ENCODE measurements at regions not wholly inside any gene's neighbourhood (a gene's known extent, or its start where the extent isn't known, plus 50 kb on each side); places are given as distances from the start of the nearest gene placed in this dataset.

DNA sequence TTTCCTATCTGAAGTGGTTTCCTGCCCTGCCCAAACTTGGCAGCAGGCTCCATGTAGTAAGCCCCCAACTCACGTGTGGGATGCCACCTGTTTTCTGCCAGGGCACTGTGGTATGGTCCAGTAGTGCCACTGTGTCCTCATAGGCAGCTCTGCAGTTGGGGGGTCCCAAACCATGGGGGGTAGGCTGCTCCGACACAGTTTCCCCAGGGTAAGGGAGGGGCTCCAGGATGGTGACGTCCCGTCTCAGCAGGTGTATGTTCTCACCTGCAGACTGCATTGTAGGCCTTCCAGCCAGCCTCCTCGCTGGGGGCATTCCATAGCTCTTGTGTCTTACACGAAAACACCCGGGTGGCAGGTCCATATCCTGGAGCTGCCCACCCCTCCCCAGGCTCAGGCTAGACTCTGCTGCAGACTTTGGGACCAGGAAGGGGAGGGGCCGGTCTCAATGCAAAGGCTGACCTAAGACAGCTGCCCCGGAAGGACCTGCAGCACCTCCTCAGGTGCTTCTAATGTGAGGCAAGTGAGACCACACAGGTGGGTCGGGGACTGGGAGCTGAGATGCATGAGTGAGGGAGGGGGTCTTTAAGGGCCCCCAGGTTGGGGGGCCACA lies 330.5 kb upstream of the IRX4 start:
- Mint-ChIP-seq H3K27me3 (ENCODE audit: low read depth) (no peaks in the 10 kb centered on the region), H3K9me3 (no peaks in the 10 kb centered on the region), H3K4me1 (ENCODE audit: low read depth) (no peaks in the 10 kb centered on the region), H3K27ac (no peak overlapping the region), H3K4me3 (no peak overlapping the region), H3K36me3 (ENCODE audit: low read depth) (no peaks in the 10 kb centered on the region)
- DNase-seq (ENCODE audit: low spot score) = no peak

DNA sequence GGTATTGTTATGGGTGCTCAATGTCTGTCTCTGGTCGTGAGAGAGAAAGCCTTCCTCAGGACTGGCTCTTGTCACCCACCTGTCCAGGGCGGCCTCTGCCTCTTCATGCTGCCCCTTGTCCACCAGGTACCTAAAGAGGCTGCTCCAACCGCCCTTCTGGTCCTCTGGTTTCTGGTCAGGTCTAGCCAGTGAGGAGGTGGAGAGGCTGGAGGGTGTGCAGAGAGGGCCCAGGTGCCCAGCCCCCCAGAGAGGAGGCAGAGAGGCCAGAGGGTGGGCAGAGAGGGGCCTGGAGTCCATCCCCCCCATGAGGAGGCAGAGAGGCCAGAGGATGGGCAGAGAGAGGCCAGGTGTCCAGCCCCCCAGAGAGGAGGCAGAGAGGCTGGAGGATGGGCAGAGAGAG lies 329.8 kb upstream of the IRX4 start:
- no peaks in the 10 kb centered on the region for H3K9me3 Mint-ChIP-seq
- no peak for DNase-seq (ENCODE audit: low spot score)
- H3K27ac Mint-ChIP-seq = no peak overlapping the region
- no peaks in the 10 kb centered on the region for H3K27me3 Mint-ChIP-seq (ENCODE audit: low read depth)
- H3K4me3 Mint-ChIP-seq = no peak overlapping the region
- no peaks in the 10 kb centered on the region for H3K4me1 Mint-ChIP-seq (ENCODE audit: low read depth)
- H3K36me3 Mint-ChIP-seq (ENCODE audit: low read depth) = no peaks in the 10 kb centered on the region

DNA sequence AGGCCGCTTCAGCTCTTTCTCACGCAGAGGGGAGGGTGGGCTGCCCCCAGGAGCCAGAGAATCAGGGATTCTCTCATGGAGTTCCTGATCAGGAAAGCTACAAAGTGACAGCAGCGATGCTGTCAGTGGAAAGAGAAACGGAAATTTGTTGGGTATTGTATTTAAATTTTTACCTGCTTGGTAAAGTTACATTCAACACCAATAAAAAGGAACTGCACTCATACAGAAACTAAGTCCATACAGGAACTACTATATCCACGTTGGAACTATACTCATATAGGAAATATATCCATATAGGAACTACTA lies 325.5 kb upstream of the IRX4 start:
- DNase-seq (ENCODE audit: low spot score) = no peak
- no peak overlapping the region for H3K27ac Mint-ChIP-seq
- H3K4me1 Mint-ChIP-seq (ENCODE audit: low read depth) = no peaks in the 10 kb centered on the region
- H3K27me3 Mint-ChIP-seq (ENCODE audit: low read depth) = no peaks in the 10 kb centered on the region
- no peaks in the 10 kb centered on the region for H3K36me3 Mint-ChIP-seq (ENCODE audit: low read depth)
- H3K4me3 Mint-ChIP-seq = no peak overlapping the region
- no peaks in the 10 kb centered on the region for H3K9me3 Mint-ChIP-seq

DNA sequence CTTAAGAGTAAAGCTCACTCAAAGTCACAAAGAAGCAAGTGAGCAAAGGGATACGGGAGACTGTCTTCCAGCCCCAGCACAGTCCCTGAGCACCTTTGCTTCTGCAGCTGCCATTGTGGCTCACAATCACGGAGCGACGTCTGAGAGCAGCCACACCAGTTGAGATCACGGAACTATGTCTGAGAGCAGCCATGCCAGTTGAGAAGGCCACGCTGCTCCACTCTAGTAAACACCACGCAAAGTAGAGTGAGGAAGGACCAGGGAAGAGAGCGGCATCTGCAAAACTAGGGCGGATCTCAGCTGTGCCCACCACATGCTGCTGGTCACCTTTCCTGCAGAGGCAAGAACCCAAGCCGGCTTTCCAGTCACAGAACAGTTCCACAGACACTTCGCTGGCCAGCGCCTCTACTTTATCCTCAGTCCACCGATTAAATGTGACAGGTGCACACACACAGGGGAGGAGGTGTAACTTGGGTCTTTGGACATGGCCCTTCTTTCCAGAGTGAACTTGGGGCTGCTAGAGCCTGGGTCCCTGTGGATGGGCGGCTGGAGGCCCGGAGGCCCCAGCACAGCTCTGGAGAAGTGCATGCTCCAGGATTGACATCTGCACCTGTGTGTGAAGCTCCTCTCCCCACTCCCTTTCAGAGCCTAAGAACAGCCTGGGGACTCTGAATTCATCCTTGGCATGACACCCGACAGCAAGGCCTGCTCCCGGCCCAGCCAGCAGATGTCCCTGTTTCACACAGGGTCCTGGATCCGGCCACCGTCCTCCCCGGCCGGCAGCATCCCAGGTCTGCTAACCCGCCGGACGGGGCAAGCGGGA lies 324.9 kb upstream of the IRX4 start:
- Mint-ChIP-seq H3K4me3 (no peak overlapping the region), H3K4me1 (ENCODE audit: low read depth) (no peaks in the 10 kb centered on the region), H3K27ac (no peak overlapping the region)

DNA sequence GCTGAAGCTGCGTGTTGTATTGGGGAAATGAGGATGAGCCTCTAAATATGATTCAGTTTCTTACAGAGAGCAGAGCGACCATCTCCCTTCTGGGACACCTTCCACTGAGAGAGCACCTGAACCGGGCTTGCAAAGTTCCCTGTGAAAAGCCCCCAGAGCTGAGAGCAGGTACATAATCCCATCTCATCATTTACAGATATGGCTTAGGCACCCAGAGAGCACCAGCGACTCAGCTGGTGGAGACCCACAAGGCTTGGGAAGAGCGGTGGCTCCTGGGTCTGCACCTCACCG lies 324.3 kb upstream of the IRX4 start:
- Mint-ChIP-seq H3K4me1 (ENCODE audit: low read depth) (no peaks in the 10 kb centered on the region), H3K9me3 (no peaks in the 10 kb centered on the region), H3K27me3 (ENCODE audit: low read depth) (no peaks in the 10 kb centered on the region), H3K27ac (no peak overlapping the region), H3K4me3 (no peak overlapping the region), H3K36me3 (ENCODE audit: low read depth) (no peaks in the 10 kb centered on the region)
- DNase-seq (ENCODE audit: low spot score) = no peak

More for the DNA sequence above, 324.9 kb upstream of the IRX4 start:
- no peak for DNase-seq (ENCODE audit: low spot score)
- no peaks in the 10 kb centered on the region for H3K27me3 Mint-ChIP-seq (ENCODE audit: low read depth)
- H3K9me3 Mint-ChIP-seq = no peaks in the 10 kb centered on the region
- no peaks in the 10 kb centered on the region for H3K36me3 Mint-ChIP-seq (ENCODE audit: low read depth)

DNA sequence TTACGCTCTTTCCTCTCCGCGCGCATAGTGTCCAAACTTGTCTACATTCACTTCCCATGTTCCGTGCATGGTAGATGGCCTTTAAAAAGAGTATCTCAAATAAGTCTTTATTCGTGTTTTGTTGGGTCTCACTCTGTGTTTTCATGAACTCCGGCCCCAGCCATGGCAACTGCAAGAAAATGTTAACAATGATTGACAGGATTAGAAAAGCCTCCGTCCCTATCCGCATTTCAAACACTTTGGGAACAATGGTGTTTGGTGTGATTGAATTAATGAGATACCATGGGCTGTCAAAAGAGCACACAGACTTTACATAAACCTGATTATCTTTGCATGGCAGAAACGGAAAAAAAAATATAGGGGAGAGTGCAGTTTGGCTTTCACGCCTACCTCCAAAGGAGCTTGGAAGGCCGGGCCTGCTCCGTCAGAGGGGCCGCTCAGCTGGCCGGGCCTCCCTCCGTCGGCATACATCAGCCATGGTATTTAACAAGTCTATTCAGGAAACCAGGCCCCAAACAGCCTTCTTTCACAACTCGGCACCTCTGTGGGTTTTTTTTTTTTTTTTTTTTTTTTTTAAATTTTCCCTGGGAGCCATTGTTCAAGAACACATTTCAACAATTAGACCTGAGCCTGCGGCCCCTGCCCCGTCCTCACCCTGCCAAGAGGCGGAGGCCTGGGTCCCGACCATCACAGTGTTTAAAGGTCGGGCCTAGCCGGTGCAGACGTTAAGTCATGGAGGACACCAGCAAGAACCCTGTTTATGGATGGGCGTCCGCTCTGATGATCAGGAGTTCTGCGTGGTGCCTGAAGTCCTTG lies 323.8 kb upstream of the IRX4 start:
- no peaks in the 10 kb centered on the region for H3K9me3 Mint-ChIP-seq
- no peaks in the 10 kb centered on the region for H3K27me3 Mint-ChIP-seq (ENCODE audit: low read depth)
- H3K4me1 Mint-ChIP-seq (ENCODE audit: low read depth) = no peaks in the 10 kb centered on the region
- DNase-seq (ENCODE audit: low spot score) = no peak
- no peaks in the 10 kb centered on the region for H3K36me3 Mint-ChIP-seq (ENCODE audit: low read depth)
- H3K4me3 Mint-ChIP-seq = no peak overlapping the region
- H3K27ac Mint-ChIP-seq = no peak overlapping the region

DNA sequence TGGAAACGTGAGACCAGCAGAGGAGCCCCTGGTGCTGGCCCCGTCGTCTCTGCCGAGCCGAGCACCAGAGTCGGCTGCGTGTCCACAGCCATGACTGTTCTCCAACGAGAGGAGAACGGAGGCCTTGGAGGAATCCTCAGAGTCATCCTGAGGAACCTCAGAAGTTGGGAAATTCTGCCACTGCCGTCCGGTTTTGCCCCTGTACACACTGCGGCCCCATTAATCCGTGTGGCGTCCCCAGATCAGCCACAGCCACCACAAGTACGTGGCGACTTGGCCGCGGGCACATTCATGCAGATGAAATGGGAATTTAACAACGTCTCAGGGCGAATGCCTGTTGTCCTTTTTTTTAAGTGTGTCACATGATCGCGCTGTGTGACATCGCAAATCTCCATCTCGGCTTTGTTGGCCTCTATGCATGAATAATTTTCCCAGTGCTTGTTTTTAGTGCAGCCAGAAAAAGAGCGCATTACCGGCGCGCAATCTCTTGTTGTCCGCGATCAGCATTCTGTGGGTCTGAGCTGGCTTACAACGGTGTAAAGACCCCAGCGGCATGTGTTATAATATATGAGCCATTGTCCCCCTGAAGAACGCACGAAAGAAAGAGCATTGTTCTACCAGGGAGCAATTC lies 323.0 kb upstream of the IRX4 start:
- Mint-ChIP-seq H3K9me3 (no peaks in the 10 kb centered on the region), H3K36me3 (ENCODE audit: low read depth) (no peaks in the 10 kb centered on the region), H3K4me3 (no peak overlapping the region), H3K27me3 (ENCODE audit: low read depth) (no peaks in the 10 kb centered on the region), H3K27ac (no peak overlapping the region), H3K4me1 (ENCODE audit: low read depth) (no peaks in the 10 kb centered on the region)
- DNase-seq (ENCODE audit: low spot score) = no peak

DNA sequence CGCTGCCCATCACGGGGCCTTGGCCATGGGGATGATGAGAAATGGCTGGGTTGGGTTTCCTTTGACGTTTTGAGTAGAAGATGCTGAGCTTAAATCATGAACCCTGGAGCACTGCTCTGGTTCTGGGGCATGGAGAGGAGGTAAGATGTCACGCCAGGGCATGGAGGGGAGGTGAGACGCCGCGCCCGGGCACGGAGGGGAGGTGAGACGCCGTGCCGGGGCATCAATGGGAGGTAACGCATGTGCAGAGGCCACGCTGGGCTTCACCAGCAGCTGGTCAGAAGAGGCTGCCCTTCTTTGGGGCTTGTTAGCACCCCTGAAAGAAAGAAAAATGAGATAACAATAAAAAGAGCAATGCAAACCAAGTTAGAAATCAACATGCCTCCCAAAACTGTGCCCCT lies 322.5 kb upstream of the IRX4 start:
- no peak for DNase-seq (ENCODE audit: low spot score)
- H3K27ac Mint-ChIP-seq = no peak overlapping the region
- H3K9me3 Mint-ChIP-seq = no peaks in the 10 kb centered on the region
- no peaks in the 10 kb centered on the region for H3K27me3 Mint-ChIP-seq (ENCODE audit: low read depth)
- H3K4me3 Mint-ChIP-seq = no peak overlapping the region
- H3K36me3 Mint-ChIP-seq (ENCODE audit: low read depth) = no peaks in the 10 kb centered on the region
- H3K4me1 Mint-ChIP-seq (ENCODE audit: low read depth) = no peaks in the 10 kb centered on the region

DNA sequence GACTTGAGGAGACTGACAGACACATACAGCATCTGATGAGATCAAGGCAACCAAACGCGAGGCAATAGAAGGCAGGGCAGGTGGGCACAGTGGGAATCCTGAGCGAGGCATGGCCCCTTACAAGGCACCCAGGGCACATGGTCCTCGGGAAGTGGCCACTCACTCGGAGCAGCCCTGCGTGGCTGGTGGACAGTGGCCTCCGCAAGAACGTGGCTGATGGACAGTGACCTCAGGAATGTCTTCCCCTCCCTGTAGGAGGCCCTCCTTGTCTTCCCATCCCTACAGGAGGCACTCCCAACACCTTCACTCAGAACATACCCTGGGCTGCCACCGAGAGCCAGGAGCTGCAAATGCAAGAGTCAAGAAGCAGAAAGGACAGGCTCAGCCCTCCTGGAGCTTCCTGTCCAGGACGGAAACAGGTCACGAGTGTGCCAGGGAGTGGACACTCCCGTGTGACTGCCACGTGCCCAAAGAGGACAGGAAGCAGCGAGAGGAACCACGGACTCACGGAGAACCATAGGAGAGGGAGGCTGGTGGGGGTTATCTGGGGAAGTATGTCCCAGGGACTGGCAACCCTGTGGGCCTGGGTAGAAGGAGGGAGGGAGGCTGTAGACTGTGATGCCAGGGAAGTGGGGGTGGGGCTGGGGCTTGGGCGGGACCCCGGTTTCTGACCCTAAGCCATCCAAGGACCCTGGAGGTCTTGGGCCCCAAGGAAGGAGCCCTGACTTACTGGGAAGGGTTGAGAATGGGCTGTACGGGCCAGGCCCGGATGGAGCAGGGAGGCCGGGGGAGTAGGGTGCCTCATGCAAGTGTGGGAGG lies 321.9 kb upstream of the IRX4 start:
- H3K27ac Mint-ChIP-seq = no peak overlapping the region
- H3K9me3 Mint-ChIP-seq = no peaks in the 10 kb centered on the region
- no peaks in the 10 kb centered on the region for H3K36me3 Mint-ChIP-seq (ENCODE audit: low read depth)
- H3K4me3 Mint-ChIP-seq = no peak overlapping the region
- H3K27me3 Mint-ChIP-seq (ENCODE audit: low read depth) = no peaks in the 10 kb centered on the region
- H3K4me1 Mint-ChIP-seq (ENCODE audit: low read depth) = no peaks in the 10 kb centered on the region
- DNase-seq (ENCODE audit: low spot score) = no peak

DNA sequence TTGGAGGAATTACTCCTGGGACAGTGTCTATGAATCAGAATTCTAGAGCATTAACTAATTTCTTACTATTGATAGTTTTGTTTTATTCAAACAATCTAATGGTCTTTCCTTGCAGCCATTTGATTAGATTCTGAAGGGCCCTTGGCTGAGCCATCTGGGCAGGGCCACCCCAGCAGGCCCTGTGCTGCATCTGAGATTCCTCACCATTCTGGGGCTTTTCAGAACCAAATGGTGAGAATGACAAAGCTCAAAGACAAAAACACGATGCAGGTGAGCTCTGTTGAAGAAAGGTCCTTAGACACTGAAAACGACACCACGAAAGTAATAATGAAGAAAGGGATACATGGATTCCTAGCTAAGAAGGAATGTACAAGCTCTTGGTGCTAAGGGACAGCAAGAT lies 321.0 kb upstream of the IRX4 start:
- Mint-ChIP-seq H3K27me3 (ENCODE audit: low read depth) (no peaks in the 10 kb centered on the region), H3K4me1 (ENCODE audit: low read depth) (no peaks in the 10 kb centered on the region), H3K9me3 (no peaks in the 10 kb centered on the region), H3K27ac (no peak overlapping the region), H3K4me3 (no peak overlapping the region), H3K36me3 (ENCODE audit: low read depth) (no peaks in the 10 kb centered on the region)
- no peak for DNase-seq (ENCODE audit: low spot score)

DNA sequence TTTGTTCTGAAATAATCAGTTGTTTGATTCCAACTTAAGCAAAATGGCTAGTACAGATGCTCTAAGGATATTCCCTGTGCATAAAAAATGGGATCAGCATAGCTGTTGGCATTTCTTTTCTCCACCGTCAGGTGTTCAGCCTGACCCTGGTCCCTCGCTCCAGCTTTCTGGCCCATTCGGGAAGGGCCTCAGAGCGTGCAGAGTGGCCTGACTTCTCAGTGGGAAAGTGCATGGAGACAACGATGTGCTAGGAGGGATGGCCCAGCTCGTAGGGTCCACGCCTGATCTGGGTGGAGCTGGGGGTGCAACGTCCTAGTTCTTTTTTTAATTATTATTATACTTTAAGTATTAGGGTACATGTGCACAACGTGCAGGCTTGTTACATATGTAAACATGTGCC lies 319.1 kb upstream of the IRX4 start:
- H3K27ac Mint-ChIP-seq = no peak overlapping the region
- DNase-seq (ENCODE audit: low spot score) = no peak
- no peaks in the 10 kb centered on the region for H3K27me3 Mint-ChIP-seq (ENCODE audit: low read depth)
- H3K9me3 Mint-ChIP-seq = no peaks in the 10 kb centered on the region
- no peak overlapping the region for H3K4me3 Mint-ChIP-seq
- no peaks in the 10 kb centered on the region for H3K36me3 Mint-ChIP-seq (ENCODE audit: low read depth)
- H3K4me1 Mint-ChIP-seq (ENCODE audit: low read depth) = no peaks in the 10 kb centered on the region

DNA sequence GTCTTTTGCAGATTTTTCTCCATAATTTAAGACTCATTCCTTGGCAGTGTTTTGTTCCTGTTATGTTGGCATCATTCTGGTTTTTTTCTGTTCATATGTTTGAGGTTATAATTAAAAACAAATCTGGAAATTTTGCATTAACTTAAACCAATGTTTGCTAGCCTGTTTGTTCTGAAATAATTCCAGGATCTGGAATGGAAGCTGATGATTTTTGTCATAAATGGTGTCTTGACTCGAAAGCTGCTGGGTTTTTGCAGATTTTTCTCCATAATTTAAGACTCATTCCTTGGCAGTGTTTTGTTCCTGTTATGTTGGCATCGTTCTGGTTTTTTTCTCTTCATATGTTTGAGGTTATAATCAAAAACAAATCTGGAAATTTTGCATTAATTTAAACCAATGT lies 318.7 kb upstream of the IRX4 start:
- Mint-ChIP-seq H3K36me3 (ENCODE audit: low read depth) (no peaks in the 10 kb centered on the region), H3K9me3 (no peaks in the 10 kb centered on the region), H3K27me3 (ENCODE audit: low read depth) (no peaks in the 10 kb centered on the region), H3K4me3 (no peak overlapping the region), H3K4me1 (ENCODE audit: low read depth) (no peaks in the 10 kb centered on the region), H3K27ac (no peak overlapping the region)
- no peak for DNase-seq (ENCODE audit: low spot score)

DNA sequence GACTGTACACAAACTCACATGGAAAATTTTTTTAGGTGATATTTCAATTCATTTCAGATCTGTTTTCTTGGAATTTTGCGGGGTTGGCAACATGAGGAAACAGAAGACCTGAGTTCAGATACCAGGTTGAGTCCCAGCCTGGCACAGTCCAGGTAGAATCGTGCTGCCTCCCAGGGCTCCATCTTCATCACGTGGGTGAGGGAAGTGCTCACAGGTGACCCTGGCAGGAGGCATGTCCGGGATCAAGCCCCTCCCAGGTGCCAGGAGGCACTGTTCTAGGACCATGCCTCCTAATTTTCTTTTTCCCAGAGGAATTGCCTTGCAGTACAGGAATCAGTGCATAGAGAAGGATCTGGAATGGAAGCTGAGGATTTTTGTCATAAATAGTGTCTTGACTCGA lies 318.3 kb upstream of the IRX4 start:
- H3K27ac Mint-ChIP-seq = no peak overlapping the region
- H3K27me3 Mint-ChIP-seq (ENCODE audit: low read depth) = no peaks in the 10 kb centered on the region
- H3K9me3 Mint-ChIP-seq = no peaks in the 10 kb centered on the region
- H3K4me3 Mint-ChIP-seq = no peak overlapping the region
- no peaks in the 10 kb centered on the region for H3K36me3 Mint-ChIP-seq (ENCODE audit: low read depth)
- no peaks in the 10 kb centered on the region for H3K4me1 Mint-ChIP-seq (ENCODE audit: low read depth)
- no peak for DNase-seq (ENCODE audit: low spot score)

Measured in T-helper 2 cell treated with Interferon-gamma antibody and Interleukin-4, amounts not matched to agents 5 μg/mL and 100 μg/mL, for 36 hours (primary cell).